Coronary artery (tissue), 2 donors: ENCODE measurements at regions not wholly inside any gene's neighbourhood (a gene's known extent, or its start where the extent isn't known, plus 50 kb on each side); places are given as distances from the start of the nearest gene placed in this dataset.
"Not testable (repeated sequence)": the region's sequence is repeated elsewhere in the genome, so short reads cannot be mapped to it uniquely, and the experiment has no call there.

Experiments used
- DNase-seq: peaks from one replicate; pipeline ENCODE4 v3.0.0-alpha.2; 2017; ENCODE audit warnings: low spot score
- H3K27ac ChIP-seq, 2 donors: fragments of 200-600 bp; sonication (generic); one replicate each; pipeline ENCODE4 v1.5.1; 2016 to 2019
- H3K4me3 ChIP-seq: fragments of 200-600 bp; sonication (generic); 2 replicates; pipeline ENCODE4 v1.5.1; 2016; ENCODE audit warnings: mild to moderate bottlenecking, moderate library complexity
- TF ChIP-seq, protein P1 (sequence below): fragments of 200-600 bp; sonication (generic); IDR thresholded peaks from one replicate; pipeline ENCODE4 v1.5.1; 2019; ENCODE audit warnings: antibody characterized with exemption

GRCh38 chr9:115411993-115412452, 294.1 kb upstream of the TNC start:
- Histone ChIP-seq H3K4me3 (no peak overlapping the region), H3K27ac (no peak overlapping the region)
- TF ChIP-seq, protein P1, sequence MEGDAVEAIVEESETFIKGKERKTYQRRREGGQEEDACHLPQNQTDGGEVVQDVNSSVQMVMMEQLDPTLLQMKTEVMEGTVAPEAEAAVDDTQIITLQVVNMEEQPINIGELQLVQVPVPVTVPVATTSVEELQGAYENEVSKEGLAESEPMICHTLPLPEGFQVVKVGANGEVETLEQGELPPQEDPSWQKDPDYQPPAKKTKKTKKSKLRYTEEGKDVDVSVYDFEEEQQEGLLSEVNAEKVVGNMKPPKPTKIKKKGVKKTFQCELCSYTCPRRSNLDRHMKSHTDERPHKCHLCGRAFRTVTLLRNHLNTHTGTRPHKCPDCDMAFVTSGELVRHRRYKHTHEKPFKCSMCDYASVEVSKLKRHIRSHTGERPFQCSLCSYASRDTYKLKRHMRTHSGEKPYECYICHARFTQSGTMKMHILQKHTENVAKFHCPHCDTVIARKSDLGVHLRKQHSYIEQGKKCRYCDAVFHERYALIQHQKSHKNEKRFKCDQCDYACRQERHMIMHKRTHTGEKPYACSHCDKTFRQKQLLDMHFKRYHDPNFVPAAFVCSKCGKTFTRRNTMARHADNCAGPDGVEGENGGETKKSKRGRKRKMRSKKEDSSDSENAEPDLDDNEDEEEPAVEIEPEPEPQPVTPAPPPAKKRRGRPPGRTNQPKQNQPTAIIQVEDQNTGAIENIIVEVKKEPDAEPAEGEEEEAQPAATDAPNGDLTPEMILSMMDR: no peak
- no peak for DNase-seq

DNA sequence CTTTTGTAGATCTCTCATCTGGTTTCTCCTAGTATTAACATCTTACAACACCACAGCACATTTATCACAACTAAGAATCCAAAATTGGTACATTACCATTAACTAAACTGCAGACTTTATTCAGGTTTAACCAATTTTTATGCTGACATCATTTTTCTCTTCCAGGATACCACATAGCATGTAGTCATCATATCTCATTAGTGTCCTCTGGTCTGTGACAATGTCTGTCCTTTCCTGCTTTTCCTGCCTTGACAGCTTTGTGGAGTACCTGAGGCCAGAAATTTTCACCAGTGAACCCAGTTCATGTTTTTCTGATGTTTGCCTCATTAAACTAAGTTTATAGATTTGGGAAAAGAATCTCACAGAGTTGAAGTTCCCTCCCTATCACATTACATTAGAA, 294.7 kb upstream of the TNC start:
- no peak for DNase-seq
- TF ChIP-seq, protein P1: no peak
- no peak overlapping the region for H3K4me3 ChIP-seq
- no peak overlapping the region for H3K27ac ChIP-seq

DNA sequence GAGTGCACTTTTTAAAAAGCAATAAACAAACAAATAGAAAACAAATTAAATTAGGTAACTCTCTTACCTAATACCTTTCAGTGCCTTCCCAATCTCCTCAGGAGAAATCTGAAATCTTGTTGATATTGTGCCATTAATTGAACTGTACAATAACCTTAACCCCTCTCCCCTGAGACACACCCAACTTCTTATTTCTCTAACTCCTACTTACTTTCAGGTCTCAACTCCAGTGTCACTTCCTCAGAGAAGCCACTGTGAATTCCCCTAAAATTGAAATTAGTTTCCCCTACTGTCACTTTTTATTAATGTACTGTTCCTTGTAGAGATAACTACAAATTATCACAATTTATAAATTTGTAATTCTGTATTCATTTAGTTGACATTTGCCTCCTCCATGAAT, 295.3 kb upstream of the TNC start:
- no peak overlapping the region for H3K27ac ChIP-seq
- TF ChIP-seq, protein P1: no peak
- H3K4me3 ChIP-seq: no peak overlapping the region
- no peak for DNase-seq

- Histone ChIP-seq H3K4me3 (no peak overlapping the region), H3K27ac (no peak overlapping the region)
- DNase-seq: no peak
- TF ChIP-seq, protein P1: no peak
These were observed 295.9 kb upstream of the TNC start for GRCh38 chr9:115413766-115414382.

- DNase-seq: no peak
- no peak overlapping the region for H3K27ac ChIP-seq
- no peak overlapping the region for H3K4me3 ChIP-seq
- TF ChIP-seq, protein P1: no peak
These were observed 296.6 kb upstream of the TNC start for GRCh38 chr9:115414561-115414960.

DNA sequence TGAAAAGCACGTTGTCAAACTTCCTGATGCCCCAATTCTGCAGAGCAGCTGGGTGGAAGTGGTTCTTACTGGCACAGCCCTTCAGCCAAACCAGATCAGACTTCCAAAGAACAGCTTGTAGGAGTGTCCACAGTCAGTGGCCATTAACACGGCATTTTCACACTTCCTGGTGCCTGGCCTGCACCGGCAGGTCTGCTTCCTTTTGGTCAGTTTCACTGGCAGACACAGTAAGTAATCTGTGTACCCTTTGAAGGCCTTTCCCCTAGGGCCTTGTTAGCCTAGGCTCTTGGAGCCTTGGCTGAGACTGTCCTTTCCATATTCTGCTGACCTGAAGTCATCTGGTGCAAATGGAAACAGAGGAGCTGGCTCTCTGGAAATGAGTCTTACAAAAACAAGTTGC, 297.5 kb upstream of the TNC start:
- H3K27ac ChIP-seq: peak overlapping the region in 1 of 2 donors; percentile 61
- no peak for DNase-seq
- no peak overlapping the region for H3K4me3 ChIP-seq
- TF ChIP-seq, protein P1: no peak

DNA sequence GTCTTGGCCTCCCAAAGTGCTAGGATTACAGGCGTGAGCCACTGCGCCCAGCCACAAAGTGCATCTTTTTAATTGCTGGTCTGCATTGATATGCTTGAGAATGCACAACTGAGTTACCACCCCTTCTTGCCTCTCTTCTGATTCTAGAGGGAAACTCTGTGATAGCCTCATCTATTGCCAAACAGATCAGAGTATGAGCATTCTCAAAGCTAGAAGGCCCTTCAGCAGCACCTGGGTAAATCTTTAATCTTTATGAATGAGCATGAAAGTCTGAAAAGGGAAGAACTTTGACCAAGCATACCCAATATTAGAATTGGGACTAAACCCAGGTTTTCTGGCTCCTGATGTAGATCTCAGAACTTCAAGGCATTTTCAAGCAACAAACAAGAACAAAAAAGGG, 298.3 kb upstream of the TNC start:
- TF ChIP-seq, protein P1: no peak
- H3K4me3 ChIP-seq: no peak overlapping the region
- no peak for DNase-seq
- H3K27ac ChIP-seq: no peak overlapping the region

GRCh38 chr9:115418181-115418580, 300.2 kb upstream of the TNC start:
- H3K27ac ChIP-seq, H3K4me3 ChIP-seq: not testable (repeated sequence)

More at GRCh38 chr9:115418181-115418580, 300.2 kb upstream of the TNC start:
- DNase-seq: not testable (repeated sequence)
